ENCODE measurements at regions not wholly inside any gene's neighbourhood (a gene's known extent, or its start where the extent isn't known, plus 50 kb on each side); places are given as distances from the start of the nearest gene placed in this dataset.

DNA sequence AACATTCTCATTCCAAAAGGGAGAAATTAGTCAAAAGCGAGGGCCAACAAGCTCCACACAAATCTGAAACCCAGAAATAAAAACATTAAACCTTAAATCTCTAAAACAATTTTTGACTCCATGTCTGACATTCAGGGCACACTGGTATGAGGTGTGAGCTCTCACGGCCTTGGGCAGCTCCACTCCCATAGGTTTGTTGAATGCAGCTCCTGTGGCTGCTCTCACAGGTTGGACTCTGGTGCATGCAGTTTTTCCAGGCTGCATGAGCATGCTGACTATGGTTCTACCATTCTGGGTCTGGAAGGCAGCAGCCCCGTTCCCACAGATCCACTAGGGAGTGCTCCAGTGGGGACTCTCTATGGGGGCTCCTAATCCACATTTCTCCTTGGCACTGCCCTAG, 887.1 kb upstream of the GHITM start:
- DNase-seq (ENCODE audit: low spot score): no peak

DNA sequence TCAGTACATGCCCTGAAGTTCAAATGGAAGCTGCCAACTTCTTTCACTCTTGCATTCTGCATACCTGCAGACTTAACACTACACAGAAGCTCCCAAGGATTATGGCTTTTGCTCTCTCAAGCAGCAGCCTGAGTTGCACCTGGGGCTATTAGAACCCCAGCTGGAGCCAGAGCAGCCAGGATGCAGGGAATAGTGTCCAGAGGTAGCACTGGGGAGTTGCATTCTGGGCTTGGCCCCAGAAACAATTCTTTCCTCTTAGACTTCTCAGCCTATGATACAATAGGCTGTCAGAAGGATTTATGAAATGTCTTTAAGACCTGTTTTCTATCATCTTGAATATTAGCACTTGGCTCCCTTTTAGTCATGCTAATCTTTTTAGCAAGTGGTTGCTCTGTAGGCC, 886.7 kb upstream of the GHITM start:
- no peak for DNase-seq (ENCODE audit: low spot score)

DNA sequence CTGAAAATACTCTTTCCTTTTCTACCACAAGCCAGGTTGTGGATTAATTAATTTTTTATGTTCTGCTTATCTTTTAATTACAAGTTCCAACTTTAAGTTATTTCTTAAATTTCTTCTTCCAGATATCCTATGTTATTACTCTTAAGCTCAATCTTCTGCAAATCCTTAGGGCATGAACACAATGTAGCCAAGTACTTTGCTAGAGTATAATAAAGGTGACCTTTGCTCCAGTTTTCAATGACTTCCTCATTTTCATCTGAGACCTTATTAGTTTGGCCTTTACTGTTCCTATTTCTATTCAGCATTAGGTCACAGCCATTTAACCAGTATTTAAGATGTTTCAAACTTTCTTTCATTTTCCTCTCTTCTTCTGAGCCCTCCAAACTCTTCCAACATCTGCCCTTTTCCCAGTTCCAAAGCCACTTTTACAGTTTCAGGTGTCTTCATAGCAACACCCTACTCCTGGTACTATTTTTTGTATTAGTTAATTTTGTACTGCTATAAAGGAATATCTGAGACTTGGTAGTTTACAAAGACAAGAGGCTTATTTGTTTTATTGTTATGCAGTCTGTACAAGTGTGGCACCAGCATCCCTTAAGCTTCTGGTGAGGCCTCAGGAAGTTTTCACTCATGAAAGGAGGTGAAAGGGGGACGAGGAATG, 886.2 kb upstream of the GHITM start:
- DNase-seq (ENCODE audit: low spot score): no peak

DNA sequence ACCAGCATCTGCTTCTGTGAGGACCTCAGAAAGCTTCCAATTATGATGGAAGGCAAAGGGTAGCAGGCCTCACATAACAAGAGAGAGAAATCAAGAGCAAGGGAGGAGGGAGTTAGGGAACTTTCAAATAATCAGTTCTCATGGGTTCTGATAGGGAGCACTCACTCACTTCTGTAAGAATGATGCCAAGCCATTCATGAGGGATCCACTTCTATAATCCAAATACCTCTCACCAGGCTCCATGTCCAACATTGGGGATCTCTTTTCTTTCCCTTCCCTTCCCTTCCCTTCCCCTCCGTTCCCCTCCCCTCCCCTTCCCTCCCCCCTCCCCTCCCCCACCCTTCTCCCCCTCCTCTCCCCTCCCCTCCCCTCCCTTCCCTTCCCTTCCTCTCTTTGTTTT, 884.6 kb upstream of the GHITM start:
- no peak for DNase-seq (ENCODE audit: low spot score)

DNA sequence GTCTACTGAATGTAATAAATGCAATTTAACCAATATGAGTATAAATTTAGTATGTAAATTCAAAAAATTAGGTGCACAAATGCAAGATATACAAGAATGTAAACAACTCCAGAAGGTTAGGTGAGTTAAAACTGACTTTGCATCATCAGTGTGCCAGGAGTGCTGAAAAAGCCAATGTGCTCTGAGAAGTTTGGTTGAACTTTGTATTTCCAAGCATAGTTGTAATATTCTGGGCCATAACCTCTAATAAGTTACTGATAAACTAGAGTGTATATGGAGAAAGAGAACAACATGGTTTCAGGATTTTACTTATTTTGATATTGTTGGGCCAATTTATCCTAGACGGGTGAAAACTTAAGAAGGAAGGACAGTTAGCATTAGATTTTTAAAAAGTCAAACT, 876.9 kb upstream of the GHITM start:
- DNase-seq (ENCODE audit: low spot score): no peak

DNA sequence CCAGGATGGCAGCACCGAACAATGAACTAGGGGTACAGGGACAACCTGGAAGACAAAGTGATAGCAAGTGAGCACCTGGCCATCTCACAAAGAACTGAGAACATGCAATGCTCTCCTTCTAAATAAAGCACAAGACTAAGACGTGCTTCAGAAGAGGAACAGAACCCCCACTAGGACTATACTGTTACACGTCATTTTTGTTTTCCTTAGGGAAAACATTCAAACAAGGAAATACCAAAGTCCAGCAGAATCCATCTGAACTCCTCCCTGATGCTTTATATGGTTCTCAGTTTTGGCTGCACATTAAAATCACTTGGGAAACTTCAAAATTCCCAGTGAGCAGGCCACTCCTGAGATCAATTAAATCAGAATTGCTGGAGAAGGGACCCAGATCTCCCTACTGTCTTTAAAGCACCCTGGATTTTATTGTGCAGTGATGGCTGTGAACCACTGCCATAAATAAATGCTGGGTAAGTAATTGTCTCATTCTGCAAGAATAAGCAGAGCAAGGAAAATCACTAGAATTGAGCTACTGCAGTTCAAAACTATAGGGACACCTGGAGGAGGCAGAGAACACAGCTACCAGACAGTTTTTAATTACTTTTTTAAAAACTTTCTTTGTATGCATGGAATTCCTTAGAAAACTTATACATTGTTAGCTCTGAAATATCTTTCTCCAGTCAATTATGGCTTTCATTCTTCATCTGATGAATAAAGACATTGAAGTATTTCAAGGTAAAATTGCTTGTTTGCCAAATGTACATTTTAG, 866.5 kb upstream of the GHITM start:
- peak; percentile 46 for DNase-seq (ENCODE audit: low spot score)

DNA sequence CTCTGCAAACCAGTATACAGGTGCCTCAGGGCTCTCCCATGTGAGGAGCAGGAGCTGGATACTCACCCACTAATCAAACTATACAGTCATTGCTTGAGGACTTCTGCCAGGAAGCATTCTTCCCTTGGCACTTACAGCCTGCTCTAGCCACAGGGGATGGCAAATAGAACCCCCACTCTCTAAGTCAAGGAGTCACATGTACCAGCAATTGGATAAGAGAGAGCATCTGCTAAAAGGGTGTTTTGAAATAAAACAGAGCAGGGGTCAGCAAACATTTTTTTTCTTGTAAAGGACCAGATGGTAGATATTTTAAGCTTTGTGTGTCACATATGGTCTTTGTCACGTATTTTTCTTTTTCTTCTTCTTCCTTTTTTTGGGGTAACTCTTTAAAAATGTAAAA, 865.2 kb upstream of the GHITM start:
- DNase-seq (ENCODE audit: low spot score): peak; percentile 56

DNA sequence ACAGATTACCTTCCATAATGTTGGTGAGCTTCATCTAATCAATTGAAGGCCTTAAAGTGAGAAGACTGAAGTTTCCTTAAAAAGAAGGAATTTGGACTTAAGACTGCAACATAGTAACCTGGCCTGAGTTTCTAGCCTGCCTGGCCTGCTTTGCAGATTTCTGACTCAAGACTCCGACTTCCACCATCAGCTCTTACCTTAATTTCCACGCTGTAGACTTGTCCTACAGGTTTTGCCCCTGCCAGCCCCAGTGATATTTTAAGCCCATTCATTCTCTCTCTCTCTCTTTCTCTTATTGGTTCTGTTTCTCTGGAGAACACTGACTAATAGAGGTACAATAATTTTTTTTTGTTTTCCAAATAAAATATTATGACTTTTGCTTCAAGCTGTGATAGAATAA, 862.3 kb upstream of the GHITM start:
- DNase-seq (ENCODE audit: low spot score): no peak

DNA sequence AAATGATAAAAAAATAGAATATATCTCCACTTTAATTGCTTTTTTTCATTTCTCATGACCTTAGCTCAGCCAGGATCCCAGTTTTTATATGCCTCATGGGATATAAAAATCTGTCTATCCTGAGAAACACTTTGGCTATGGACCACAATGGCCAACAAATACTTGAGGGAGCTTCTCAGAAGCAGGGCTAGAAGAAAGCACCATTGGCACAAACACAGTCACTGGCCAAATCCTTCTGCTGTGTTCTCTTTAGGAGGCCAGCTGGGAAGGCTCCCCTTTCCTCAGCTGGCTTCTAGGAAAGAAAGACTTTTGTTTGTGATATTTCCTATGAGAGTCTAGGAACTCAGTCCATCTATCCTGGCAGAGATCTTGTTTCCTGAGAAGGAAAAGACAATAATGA, 856.2 kb upstream of the GHITM start:
- no peak for DNase-seq (ENCODE audit: low spot score)

DNA sequence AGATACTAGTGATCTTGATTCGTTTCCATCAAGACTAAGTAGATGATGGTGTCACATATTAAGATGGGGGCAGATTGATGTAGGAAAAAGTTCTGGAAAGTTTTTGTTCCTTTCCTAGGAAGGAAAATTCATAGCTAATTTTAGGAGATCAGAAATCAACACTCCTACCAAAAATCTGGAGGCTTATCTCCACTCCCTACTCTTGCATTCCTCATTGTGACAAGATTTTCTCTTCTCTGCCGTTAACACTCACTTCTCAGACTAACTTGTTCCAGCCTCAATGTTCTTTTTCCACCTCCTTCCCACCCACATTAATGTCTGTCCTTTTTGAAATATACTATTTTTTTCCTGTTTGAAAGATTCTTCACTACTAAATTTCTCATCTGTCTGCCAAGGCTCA, 851.9 kb upstream of the GHITM start:
- no peak for DNase-seq (ENCODE audit: low spot score)

DNA sequence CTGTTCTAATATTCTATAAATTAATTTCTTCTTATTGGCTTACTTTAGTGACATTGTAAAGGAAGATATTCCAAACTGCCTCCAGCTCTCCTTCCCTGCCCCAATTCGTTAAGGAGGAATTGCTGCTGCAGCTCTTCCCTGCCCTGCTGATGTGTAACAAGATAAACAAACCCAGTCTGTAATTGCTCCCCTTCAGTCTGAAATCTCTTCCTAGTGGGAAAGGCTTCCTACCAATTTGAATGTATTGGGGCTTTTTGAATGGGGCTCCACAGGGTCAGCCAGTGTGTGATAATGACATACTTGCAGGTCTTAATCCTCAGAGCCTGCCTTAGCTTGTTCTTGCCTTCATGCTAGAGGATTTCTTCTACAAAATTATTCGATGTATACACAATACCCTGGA, 849.9 kb upstream of the GHITM start:
- no peak for DNase-seq (ENCODE audit: low spot score)

DNA sequence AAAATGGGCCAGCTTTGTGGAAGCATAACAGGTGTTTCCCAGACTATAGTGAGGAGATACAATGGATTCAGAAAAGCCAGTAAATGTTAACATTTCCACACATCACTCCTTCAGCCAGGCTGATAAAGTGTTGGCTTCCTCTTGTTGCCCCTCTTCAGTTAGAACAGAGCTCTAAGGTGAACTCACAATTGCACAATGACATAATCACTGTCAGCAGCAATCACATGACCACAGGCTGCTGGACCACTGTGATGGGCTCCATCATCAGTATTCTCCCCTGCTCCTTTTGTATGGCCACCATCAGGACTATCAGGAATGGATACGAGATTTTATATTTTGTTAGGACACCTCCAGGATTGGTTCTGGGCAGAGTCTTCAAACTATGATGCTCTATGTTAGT, 849.4 kb upstream of the GHITM start:
- no peak for DNase-seq (ENCODE audit: low spot score)

DNA sequence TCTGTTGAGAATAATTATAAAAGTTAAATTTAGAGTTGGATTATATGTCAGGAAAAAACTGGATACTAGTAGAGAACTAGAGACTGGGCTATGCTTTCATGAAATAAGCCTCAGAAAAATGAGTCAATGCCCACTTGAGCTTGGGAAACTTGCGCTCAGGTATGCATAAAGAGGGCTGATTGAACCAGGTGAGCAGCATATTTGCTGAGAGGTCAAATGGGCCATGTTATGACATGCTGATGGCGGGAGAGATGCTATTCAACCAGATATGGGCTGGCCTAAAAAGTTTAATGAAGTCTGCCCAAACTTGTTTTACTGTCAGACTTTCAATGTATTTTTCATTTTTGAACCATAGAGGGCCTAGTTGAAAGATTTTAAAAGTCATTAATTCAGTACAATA, 837.6 kb upstream of the GHITM start:
- no peak for DNase-seq (ENCODE audit: low spot score)

DNA sequence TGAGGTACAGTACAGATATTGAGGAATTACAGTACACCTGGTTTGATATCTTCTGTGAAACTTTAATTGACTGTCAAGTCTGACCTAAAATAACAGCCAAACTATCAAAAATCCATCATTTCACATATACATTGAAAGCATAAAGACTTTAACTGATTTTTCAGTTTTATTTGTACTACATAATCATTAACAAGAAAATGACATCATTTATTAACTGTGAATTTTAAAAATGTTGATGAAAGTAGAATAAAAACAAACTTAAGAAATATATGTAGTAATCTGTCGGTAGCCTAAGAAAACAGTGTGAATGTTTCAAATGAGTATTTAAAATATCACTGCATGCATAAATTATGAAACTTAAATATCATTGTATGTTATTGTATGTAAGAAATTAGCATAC, 836.7 kb upstream of the GHITM start:
- DNase-seq (ENCODE audit: low spot score): no peak

DNA sequence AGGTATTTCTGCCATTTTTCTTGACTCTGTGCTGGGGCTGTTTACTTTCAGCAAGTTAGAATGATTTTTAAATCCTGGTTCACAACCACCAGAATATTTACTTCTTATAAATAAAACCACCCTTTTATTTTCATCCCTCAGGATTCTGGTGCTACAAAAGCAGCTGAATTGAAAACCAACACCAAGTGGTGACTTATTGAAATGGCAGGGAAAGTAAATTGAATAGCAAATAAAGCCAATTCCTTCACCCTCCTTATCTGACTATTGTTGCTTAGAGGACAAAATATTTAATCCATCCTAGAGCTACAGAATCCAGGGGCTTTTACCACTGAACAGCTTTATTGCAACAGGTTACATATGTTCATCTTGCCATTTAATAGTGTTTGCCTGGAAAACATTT, 828.6 kb upstream of the GHITM start:
- DNase-seq (ENCODE audit: low spot score): no peak

DNA sequence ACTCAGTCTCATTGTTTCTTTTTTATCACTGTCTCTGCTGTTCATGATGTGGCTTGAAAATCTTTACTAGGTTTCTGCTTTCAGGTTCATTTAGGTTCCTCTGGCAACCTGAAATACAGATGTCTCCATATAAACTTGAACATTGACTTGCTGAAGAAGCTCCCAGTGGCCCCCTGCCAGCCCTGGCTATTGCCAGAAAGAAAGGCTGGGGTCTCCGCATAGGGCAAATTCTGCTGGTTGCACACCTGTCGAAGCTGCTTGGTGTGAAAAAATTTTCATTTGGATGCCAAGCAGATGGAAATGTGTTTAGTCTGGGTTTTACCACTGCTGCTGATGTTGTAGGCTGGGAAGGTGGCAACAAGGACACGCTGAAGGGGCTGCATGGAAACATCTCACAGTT, 826.7 kb upstream of the GHITM start:
- DNase-seq (ENCODE audit: low spot score): no peak

DNA sequence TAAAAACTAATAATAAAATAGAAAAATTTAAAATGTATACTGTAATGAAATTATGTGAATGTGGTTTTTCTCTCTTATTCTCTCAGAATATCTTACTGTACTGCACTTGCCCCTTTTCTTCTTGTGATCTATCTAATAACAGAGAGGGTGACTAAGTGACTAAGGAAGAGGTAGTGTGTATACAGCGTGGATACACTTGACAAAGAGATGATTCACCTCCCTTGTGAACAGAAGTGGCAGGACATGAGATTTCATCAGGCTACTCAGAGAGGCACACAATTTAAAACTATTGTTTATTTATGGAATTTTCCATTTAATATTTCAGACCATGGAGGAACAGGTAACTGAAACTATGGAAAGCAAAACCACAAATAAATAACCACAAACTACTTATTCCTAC, 806.6 kb upstream of the GHITM start:
- no peak for DNase-seq (ENCODE audit: low spot score)

DNA sequence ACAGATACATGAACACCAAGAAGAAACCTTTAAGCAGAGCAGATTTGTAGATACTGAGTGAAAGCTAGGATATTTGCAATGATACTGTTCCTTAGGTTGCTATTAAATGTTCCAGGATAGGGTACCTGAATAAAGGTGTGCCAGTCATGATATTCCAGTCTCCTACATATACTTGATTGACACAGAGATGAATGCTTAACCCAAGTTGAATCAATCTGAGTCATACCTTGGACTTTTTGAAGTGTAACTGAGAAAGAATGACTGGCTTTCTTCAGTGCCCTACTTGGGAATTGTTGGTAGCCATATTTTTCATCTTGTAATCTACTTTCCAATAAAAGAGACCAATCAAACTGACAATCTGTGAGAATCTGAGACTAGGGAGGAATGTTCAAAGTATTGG, 805.7 kb upstream of the GHITM start:
- no peak for DNase-seq (ENCODE audit: low spot score)

DNA sequence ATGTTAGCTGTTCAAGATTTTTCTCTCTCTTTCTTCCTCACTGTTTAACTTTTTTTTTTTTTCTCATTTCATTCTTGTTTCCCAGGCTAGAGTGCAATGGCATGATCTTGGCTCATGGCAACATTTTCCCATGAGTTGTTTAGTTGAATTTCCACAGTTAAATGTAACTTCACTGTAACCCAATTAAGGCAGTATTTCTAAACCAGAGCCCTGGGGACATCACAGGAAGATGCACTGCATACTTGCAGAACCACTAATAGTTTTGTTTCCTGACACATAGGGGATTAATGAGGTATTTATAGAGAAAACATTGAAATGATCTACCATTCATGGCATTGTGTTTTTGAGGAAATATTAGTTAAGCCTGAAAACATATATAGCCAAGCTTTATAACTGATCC, 795.6 kb upstream of the GHITM start:
- no peak for DNase-seq (ENCODE audit: low spot score)

DNA sequence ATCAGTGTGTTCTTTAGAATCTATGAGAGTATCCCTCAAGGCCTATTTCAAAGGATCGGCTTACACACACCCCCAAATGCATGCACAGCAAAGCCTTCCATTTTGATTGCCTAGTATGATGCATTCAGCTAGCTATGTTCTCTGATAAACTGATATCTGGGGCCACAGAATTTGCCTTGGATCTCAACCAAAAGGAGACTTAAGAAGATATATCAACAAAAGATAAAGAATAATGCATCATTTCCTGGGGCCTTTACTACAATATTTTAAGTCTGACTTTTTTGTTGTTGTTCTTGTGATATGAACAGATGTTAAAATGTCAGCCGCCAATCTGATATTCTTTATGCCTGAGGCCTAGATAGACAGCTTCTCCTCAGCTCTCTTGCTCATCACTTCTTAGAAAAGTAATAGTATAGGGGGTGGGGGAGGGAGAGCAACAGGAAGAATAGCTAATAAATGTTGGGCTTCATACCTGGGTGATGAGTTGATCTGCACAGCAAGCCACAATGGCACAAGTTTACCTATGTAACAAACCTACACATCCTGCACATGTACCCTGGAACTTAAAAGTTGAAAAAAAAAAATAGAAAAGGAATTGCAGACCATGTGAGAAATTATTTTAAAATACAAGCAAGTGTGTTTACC, 792.9 kb upstream of the GHITM start:
- no peak for DNase-seq (ENCODE audit: low spot score)

DNA sequence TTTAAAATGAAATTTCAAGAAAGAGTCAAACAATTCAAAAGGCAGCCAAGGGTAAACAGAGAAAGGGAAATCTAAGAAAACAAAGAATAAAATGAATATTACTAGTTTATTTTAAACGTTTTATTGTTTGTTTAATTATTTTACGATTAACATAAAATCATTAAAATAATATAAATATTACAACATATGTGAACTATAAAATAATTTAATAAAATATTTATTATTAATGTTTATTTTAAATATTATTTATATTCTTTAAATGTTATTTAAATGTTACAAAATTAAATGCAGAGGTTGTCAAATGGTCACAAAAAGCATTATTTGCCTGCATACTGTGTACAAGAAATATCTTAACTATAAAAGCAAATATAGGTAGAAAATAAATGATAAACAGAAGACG, 786.7 kb upstream of the GHITM start:
- no peak for DNase-seq (ENCODE audit: low spot score)

DNA sequence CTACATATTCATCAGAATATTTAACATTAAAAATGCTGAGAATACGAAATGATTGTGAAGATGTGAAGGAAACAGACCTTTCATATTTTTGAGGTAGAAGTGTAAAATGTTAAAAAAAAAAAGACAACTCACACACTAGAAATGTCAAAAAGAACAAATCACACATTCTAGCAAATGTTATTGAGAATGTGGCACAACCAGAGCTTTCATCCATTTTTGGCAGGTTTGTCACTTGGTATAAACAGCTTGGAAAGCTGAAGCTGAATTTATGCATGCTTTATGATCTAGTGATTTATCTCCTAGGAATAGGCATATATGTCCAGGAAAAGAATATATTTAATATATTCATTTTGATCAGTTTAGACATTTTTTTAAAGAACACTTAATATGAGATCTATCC, 784.9 kb upstream of the GHITM start:
- DNase-seq (ENCODE audit: low spot score): no peak

DNA sequence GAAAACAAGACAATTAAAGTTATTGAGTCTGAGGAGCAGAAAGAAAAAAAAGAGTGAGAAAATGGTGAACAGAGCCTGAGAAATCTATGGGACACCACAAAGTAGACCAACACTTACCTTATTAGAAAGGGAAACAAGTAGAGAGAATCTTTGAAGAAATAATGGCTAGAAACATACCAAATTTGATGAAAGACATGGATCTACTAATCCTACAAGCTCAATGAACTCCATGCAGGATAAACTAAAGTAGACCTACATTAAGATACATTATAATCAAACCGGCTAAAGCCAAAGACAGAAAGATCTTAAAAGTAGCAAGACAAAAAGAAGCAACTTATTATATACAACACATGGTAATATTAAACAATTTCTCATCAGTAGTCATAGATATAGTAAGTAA, 782.3 kb upstream of the GHITM start:
- DNase-seq (ENCODE audit: low spot score): no peak

DNA sequence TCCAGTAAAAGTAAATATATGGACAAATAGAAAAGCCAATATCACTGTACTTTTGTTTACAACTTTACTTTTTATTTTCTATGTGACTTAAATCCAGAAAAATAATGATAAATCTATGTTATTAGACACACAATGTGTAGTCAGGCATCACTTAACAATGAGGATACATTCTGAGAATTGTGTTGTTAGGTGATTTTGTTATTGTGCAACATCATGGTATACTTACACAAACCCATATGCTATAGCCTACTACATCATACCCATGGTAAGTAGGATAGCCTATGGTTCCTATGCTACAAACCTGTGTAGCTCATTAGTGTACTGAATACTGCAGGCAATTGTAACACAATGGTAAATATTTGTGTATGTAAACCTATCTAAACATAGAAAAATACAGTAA, 781.7 kb upstream of the GHITM start:
- DNase-seq (ENCODE audit: low spot score): no peak

Data from NAMALWA (cell line).